Keratinocyte (primary cell): ENCODE measurements at regions not wholly inside any gene's neighbourhood (a gene's known extent, or its start where the extent isn't known, plus 50 kb on each side); places are given as distances from the start of the nearest gene placed in this dataset.

Source experiments
- DNase-seq: peaks from one replicate; pipeline ENCODE4 v3.0.0-alpha.2; 2011; ENCODE audit warnings: low read depth, missing footprints, low spot score
- FAIRE-seq: peaks from 2 replicates; lab custom pipeline; 2011; peaks lifted over from hg19 to GRCh38; lab: Jason Lieb, UNC
- H2AFZ ChIP-seq: 2 replicates; pipeline ENCODE4 v1.6.0; 2012; ENCODE audit warnings: low read length, control low read depth, inconsistent platforms; ENCODE audit not compliant: control insufficient read depth
- H3K27ac ChIP-seq: 2 replicates; pipeline ENCODE4 v1.5.1; 2011; ENCODE audit warnings: low read length; ENCODE audit not compliant: control insufficient read depth, insufficient read depth
- H3K27me3 ChIP-seq: 3 replicates; pipeline ENCODE4 v1.6.0; 2011; ENCODE audit warnings: low read length; ENCODE audit not compliant: control insufficient read depth, insufficient read depth; ENCODE audit errors: extremely low read depth
- H3K36me3 ChIP-seq, 2 experiments: 2 replicates in 1 of 2; 3 replicates in 1 of 2; pipeline ENCODE4 v1.5.1; 2011; ENCODE audit warnings: low read length in 2 of 2, mild to moderate bottlenecking in 1 of 2; ENCODE audit not compliant: control insufficient read depth in 2 of 2, insufficient read depth in 2 of 2; ENCODE audit errors: extremely low read depth in 1 of 2
- H3K4me1 ChIP-seq: 3 replicates; pipeline ENCODE4 v1.5.1; 2011; ENCODE audit warnings: low read length; ENCODE audit not compliant: control insufficient read depth, insufficient read depth; ENCODE audit errors: extremely low read depth
- H3K4me2 ChIP-seq: 3 replicates; pipeline ENCODE4 v1.6.0; 2011; ENCODE audit warnings: low read depth, low read length; ENCODE audit not compliant: control insufficient read depth, insufficient read depth; ENCODE audit errors: extremely low read depth
- H3K4me3 ChIP-seq, 3 experiments: fragments of 200-600 bp in 1 of 3; sonication (generic) in 1 of 3; 2 replicates in 2 of 3; 3 replicates in 1 of 3; pipeline ENCODE4 v1.5.1; 2011 to 2016; ENCODE audit warnings: low read length in 3 of 3, mild to moderate bottlenecking in 3 of 3, control low read depth in 2 of 3, inconsistent platforms in 1 of 3, low read depth in 1 of 3, mixed read lengths in 1 of 3, mixed run types in 1 of 3, moderate library complexity in 1 of 3; ENCODE audit not compliant: control insufficient read depth in 2 of 3, insufficient read depth in 2 of 3; ENCODE audit errors: extremely low read depth in 1 of 3
- H3K79me2 ChIP-seq: 2 replicates; pipeline ENCODE4 v1.6.0; 2012; ENCODE audit warnings: low read length; ENCODE audit not compliant: control insufficient read depth, insufficient read depth
- H3K9ac ChIP-seq: 3 replicates; pipeline ENCODE4 v1.6.0; 2011; ENCODE audit warnings: low read length; ENCODE audit not compliant: control insufficient read depth, insufficient read depth; ENCODE audit errors: extremely low read depth
- H3K9me1 ChIP-seq: 3 replicates; pipeline ENCODE4 v1.6.0; 2011; ENCODE audit warnings: low read length; ENCODE audit not compliant: control insufficient read depth, insufficient read depth; ENCODE audit errors: extremely low read depth
- H3K9me3 ChIP-seq: 2 replicates; pipeline ENCODE4 v1.5.1; 2012; ENCODE audit warnings: low read depth, low read length; ENCODE audit not compliant: control insufficient read depth
- H4K20me1 ChIP-seq: 3 replicates; pipeline ENCODE4 v1.6.0; 2011; ENCODE audit warnings: low read length; ENCODE audit not compliant: control insufficient read depth, insufficient read depth; ENCODE audit errors: extremely low read depth
- CTCF ChIP-seq, 3 experiments: IDR thresholded peaks in 1 of 3; conservative IDR thresholded peaks in 1 of 3; optimal IDR thresholded peaks in 1 of 3; 2 replicates in 2 of 3; 3 replicates in 1 of 3; pipeline versions ENCODE3 to v1.5.1; 2011; ENCODE audit warnings: low read length in 3 of 3, mild to moderate bottlenecking in 3 of 3, moderate library complexity in 2 of 3, control low read depth in 1 of 3, inconsistent platforms in 1 of 3; ENCODE audit not compliant: insufficient read depth in 2 of 3; ENCODE audit errors: extremely low read depth in 1 of 3
- EZH2 ChIP-seq: IDR thresholded peaks from one replicate; pipeline ENCODE4 v1.6.1; 2012; ENCODE audit warnings: inconsistent platforms, mild to moderate bottlenecking, low read length, moderate library complexity
- dilution Hi-C: fragments of 300-500 bp; cut with MboI; formaldehyde crosslinking; loops from one replicate; pipeline ENCODE4 v1.7.0; 2020; ENCODE audit warnings: low sequenced_read_pairs; ENCODE audit not compliant: extremely low pct_ligation_motif_present

DNA sequence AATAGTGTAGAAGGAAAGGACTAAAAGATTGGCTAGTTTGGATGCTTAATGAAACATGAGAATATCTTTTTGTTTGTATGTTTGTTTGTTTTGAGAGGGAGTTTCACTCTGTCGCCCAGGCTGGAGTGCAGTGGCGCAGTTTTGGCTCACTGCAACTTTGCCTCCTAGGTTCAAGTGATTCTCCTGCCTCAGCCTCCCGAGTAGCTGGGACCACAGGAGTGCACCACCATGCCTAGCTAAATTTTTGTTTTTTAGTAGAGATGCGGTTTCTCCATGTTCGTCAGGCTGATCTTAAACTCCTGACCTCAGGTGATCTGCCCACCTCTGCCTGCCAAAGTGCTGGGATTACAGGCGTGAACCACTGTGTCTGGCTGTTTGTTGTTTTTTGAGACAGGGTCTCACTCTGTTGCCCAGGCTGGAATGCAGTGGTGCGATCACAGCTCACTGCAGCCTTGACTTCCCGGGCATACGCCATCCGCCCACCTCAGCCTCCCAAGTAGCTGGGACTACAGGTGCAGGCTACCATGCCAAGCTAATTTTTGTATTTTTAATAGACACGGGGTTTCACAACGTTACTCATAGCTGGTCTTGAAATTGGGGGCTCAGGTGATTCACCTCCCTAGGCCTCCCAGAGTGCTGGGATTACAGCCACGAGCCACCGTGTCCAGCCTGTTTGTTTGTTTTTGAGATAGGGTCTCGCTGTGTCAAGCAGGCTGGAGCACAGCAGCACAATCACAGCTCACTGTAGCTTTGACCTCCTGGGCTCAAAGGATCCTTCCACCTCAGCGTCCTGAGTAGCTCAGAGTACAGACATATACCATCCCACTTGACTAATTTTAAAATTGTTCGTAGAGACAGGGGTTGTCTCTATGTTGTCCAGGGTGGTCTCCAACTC is 209.2 kb downstream of the MYCN start:
- no peaks in the 10 kb centered on the region for H3K9me1 ChIP-seq
- TF ChIP-seq CTCF (optimal IDR thresholded peaks at IDR 0.05 in 1 of 3, IDR thresholded peaks at IDR 0.05 in 1 of 3, conservative IDR thresholded peaks at IDR 0.05 in 1 of 3; ENCODE audit: extremely low read depth in 1 of 3, insufficient read depth in 2 of 3, low read length in 3 of 3), result no peak
- TF ChIP-seq EZH2, result no peak
- H4K20me1 ChIP-seq, result peaks cover 4% of the 10 kb centered on the region
- no peaks in the 10 kb centered on the region for H3K27me3 ChIP-seq
- no peak overlapping the region for H3K4me2 ChIP-seq
- dilution Hi-C loops, result no loop called here
- no peak overlapping the region for H2AFZ ChIP-seq
- H3K36me3 ChIP-seq, result no peaks in the 10 kb centered on the region
- no peak overlapping the region for H3K4me3 ChIP-seq
- H3K9me3 ChIP-seq, result no peaks in the 10 kb centered on the region
- DNase-seq (no peak), FAIRE-seq (no peak)
- no peak overlapping the region for H3K27ac ChIP-seq
- no peaks in the 10 kb centered on the region for H3K4me1 ChIP-seq
- H3K9ac ChIP-seq, result no peak overlapping the region
- no peaks in the 10 kb centered on the region for H3K79me2 ChIP-seq

GRCh38 chr2:16148632-16149348 is 208.4 kb downstream of the MYCN start:
- DNase-seq (no peak), FAIRE-seq (no peak)
- TF ChIP-seq EZH2, result no peak
- TF ChIP-seq CTCF (optimal IDR thresholded peaks at IDR 0.05 in 1 of 3, IDR thresholded peaks at IDR 0.05 in 1 of 3, conservative IDR thresholded peaks at IDR 0.05 in 1 of 3; ENCODE audit: extremely low read depth in 1 of 3, insufficient read depth in 2 of 3, low read length in 3 of 3), result no peak
- no peaks in the 10 kb centered on the region for H3K79me2 ChIP-seq
- no peaks in the 10 kb centered on the region for H3K36me3 ChIP-seq
- H3K27ac ChIP-seq, result no peak overlapping the region
- no peaks in the 10 kb centered on the region for H3K9me1 ChIP-seq
- H2AFZ ChIP-seq, result no peak overlapping the region
- no peak overlapping the region for H3K4me2 ChIP-seq
- dilution Hi-C loops, result no loop called here
- H3K27me3 ChIP-seq, result no peaks in the 10 kb centered on the region
- peaks cover 2% of the 10 kb centered on the region for H4K20me1 ChIP-seq
- no peaks in the 10 kb centered on the region for H3K4me1 ChIP-seq
- H3K9me3 ChIP-seq, result no peaks in the 10 kb centered on the region
- H3K4me3 ChIP-seq, result no peak overlapping the region
- no peak overlapping the region for H3K9ac ChIP-seq
